B cell (primary cell): ENCODE measurements at regions not wholly inside any gene's neighbourhood (a gene's known extent, or its start where the extent isn't known, plus 50 kb on each side); places are given as distances from the start of the nearest gene placed in this dataset.

ENCODE experiments used
- ATAC-seq: fragments of 200-7000 bp; cut with Tn5 transposase; one replicate; pipeline ENCODE4 v1.10.0; 2021; ENCODE audit warnings: low read depth, mild to moderate bottlenecking, moderate number of reproducible peaks, moderate library complexity
- CTCF ChIA-PET: fragments of 350-600 bp; sonication (Branson Sonifier 250); formaldehyde crosslinking; loops from one replicate; lab custom pipeline; 2021; ENCODE audit warnings: antibody characterized with exemption, inconsistent platforms; lab: Charles Lee
- POLR2A ChIA-PET: fragments of 350-600 bp; sonication (Branson Sonifier 250); formaldehyde crosslinking; loops from one replicate; lab custom pipeline; 2021; ENCODE audit warnings: antibody characterized with exemption; lab: Charles Lee
- DNase-seq: peaks from one replicate; pipeline ENCODE4 v3.0.0; 2013
- H2AFZ ChIP-seq: 2 replicates; pipeline ENCODE4 v1.6.1; 2012; ENCODE audit warnings: mild to moderate bottlenecking, low read depth, low read length; ENCODE audit not compliant: insufficient read depth, poor library complexity, severe bottlenecking
- H3K27ac ChIP-seq, 2 donors: 1 replicate in 1 of 2; 2 replicates in 1 of 2; pipeline ENCODE4 v1.5.1; 2012 to 2013; ENCODE audit warnings: low read length in 2 of 2, mild to moderate bottlenecking in 2 of 2, moderate library complexity in 1 of 2
- H3K27me3 ChIP-seq, 4 experiments: fragments of 200-600 bp in 1 of 4; sonication (generic) in 1 of 4; replicated peaks in 1 of 4; 1 replicate in 2 of 4; 2 replicates in 2 of 4; pipeline versions ENCODE4 v1.6.1 to v1.7.0; 2013 to 2016; ENCODE audit warnings: low read length in 3 of 4, mild to moderate bottlenecking in 2 of 4, mixed read lengths in 1 of 4, moderate library complexity in 1 of 4; ENCODE audit not compliant: insufficient read depth in 4 of 4, control insufficient read depth in 3 of 4; ENCODE audit errors: control extremely low read depth in 1 of 4
- H3K36me3 ChIP-seq, 2 experiments: replicated peaks in 1 of 2; 1 replicate in 1 of 2; 2 replicates in 1 of 2; pipeline versions ENCODE4 v1.6.1 to v1.7.1; 2013; ENCODE audit warnings: low read length in 1 of 2; ENCODE audit not compliant: insufficient read depth in 2 of 2, control insufficient read depth in 1 of 2; ENCODE audit errors: control extremely low read depth in 1 of 2, extremely low read depth in 1 of 2
- H3K4me1 ChIP-seq, 2 donors: fragments of 200-600 bp in 1 of 2; sonication (generic) in 1 of 2; 1 replicate in 1 of 2; 2 replicates in 1 of 2; pipeline versions ENCODE4 v1.5.1 to v1.6.1; 2013 to 2017; ENCODE audit warnings: low read length in 2 of 2; ENCODE audit not compliant: control insufficient read depth in 2 of 2, insufficient read depth in 2 of 2
- H3K4me2 ChIP-seq: replicated peaks from 2 replicates; pipeline ENCODE3; 2012; ENCODE audit warnings: mild to moderate bottlenecking, low read depth, low read length; ENCODE audit not compliant: poor library complexity, severe bottlenecking
- H3K4me3 ChIP-seq, 5 experiments: fragments of 200-600 bp in 1 of 5; sonication (generic) in 1 of 5; 1 replicate in 3 of 5; 2 replicates in 2 of 5; pipeline versions ENCODE4 v1.5.1 to v1.7.0; 2011 to 2016; ENCODE audit warnings: low read length in 4 of 5, mild to moderate bottlenecking in 4 of 5, low read depth in 2 of 5, control low read depth in 1 of 5, moderate library complexity in 1 of 5; ENCODE audit not compliant: insufficient read depth in 1 of 5; ENCODE audit errors: control extremely low read depth in 1 of 5, extremely low read depth in 1 of 5
- H3K79me2 ChIP-seq: fragments of 200-600 bp; sonication (generic); one replicate; pipeline ENCODE4 v1.6.0; 2016; ENCODE audit warnings: low read length; ENCODE audit not compliant: control insufficient read depth, insufficient read depth
- H3K9ac ChIP-seq: fragments of 200-600 bp; sonication (generic); 2 replicates; pipeline ENCODE4 v1.6.1; 2017; ENCODE audit warnings: mild to moderate bottlenecking, low read length, moderate library complexity
- H3K9me3 ChIP-seq, 3 donors: one replicate each; pipeline versions ENCODE4 v1.6.1 to v1.7.1; 2013; ENCODE audit warnings: low read length in 2 of 3; ENCODE audit not compliant: control insufficient read depth in 2 of 3, insufficient read depth in 1 of 3; ENCODE audit errors: control extremely low read depth in 1 of 3
- H4K20me1 ChIP-seq: 2 replicates; pipeline ENCODE4 v1.6.0; 2012; ENCODE audit warnings: mild to moderate bottlenecking, low read length; ENCODE audit not compliant: insufficient read depth, control insufficient read depth, poor library complexity, severe bottlenecking
- H3K27ac Mint-ChIP-seq: one replicate; pipeline ENCODE4 v1.8.0; 2021; ENCODE audit warnings: mixed read lengths
- H3K27me3 Mint-ChIP-seq: one replicate; pipeline ENCODE4 v1.8.0; 2021; ENCODE audit warnings: mixed read lengths
- H3K4me1 Mint-ChIP-seq: one replicate; pipeline ENCODE4 v1.8.0; 2021; ENCODE audit warnings: mixed read lengths
- H3K4me3 Mint-ChIP-seq: one replicate; pipeline ENCODE4 v1.8.0; 2021; ENCODE audit warnings: mixed read lengths
- H3K9me3 Mint-ChIP-seq: one replicate; pipeline ENCODE4 v1.8.0; 2022; ENCODE audit warnings: mixed read lengths; ENCODE audit not compliant: insufficient read depth
- EZH2 ChIP-seq: IDR thresholded peaks from 2 replicates; pipeline ENCODE4 v1.6.1; 2012; ENCODE audit warnings: borderline replicate concordance, low read depth, mild to moderate bottlenecking, moderate library complexity, low read length; ENCODE audit not compliant: insufficient read depth, poor library complexity, severe bottlenecking
- WGBS: methylation state at CpG from one replicate; pipeline ENCODE4 v1.1.5; 2013; ENCODE audit warnings: missing lambda C conversion rate; ENCODE audit not compliant: insufficient coverage; 5-methylcytosine and 5-hydroxymethylcytosine counted together
- intact Hi-C: fragments of 100-400 bp; cut with micrococcal nuclease; formaldehyde crosslinking; loops from one replicate; pipeline ENCODE4 v1.10.0; 2022
- TF ChIP-seq, protein P1 (sequence below): fragments of 200-600 bp; IDR thresholded peaks from one replicate; pipeline ENCODE4 v1.8.0; 2022; ENCODE audit warnings: antibody characterized with exemption, mild to moderate bottlenecking

DNA sequence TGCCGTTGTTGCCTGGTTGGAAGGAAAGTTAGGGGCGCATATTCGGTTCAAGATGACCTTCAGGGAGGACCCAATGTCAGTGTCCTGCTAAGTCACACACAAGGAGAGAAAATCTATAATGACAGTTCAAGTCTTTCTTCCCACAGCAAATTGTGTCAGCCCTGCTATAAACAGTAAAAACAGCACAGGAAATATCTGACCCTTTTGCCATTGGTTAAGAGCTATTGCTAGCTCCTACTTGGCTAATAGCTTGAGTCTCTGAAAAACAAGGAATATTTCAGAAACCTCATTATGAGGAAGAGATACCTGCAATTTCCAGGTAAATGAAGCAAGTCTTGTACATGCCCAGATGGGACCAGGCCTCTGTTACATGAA lies 175.6 kb downstream of the SKIDA1 start:
- TF ChIP-seq, protein P1, sequence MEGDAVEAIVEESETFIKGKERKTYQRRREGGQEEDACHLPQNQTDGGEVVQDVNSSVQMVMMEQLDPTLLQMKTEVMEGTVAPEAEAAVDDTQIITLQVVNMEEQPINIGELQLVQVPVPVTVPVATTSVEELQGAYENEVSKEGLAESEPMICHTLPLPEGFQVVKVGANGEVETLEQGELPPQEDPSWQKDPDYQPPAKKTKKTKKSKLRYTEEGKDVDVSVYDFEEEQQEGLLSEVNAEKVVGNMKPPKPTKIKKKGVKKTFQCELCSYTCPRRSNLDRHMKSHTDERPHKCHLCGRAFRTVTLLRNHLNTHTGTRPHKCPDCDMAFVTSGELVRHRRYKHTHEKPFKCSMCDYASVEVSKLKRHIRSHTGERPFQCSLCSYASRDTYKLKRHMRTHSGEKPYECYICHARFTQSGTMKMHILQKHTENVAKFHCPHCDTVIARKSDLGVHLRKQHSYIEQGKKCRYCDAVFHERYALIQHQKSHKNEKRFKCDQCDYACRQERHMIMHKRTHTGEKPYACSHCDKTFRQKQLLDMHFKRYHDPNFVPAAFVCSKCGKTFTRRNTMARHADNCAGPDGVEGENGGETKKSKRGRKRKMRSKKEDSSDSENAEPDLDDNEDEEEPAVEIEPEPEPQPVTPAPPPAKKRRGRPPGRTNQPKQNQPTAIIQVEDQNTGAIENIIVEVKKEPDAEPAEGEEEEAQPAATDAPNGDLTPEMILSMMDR = no peak
- TF ChIP-seq EZH2 = no peak
- no peaks in the 10 kb centered on the region for H3K27me3 ChIP-seq
- no peak overlapping the region for H3K27ac Mint-ChIP-seq

DNA sequence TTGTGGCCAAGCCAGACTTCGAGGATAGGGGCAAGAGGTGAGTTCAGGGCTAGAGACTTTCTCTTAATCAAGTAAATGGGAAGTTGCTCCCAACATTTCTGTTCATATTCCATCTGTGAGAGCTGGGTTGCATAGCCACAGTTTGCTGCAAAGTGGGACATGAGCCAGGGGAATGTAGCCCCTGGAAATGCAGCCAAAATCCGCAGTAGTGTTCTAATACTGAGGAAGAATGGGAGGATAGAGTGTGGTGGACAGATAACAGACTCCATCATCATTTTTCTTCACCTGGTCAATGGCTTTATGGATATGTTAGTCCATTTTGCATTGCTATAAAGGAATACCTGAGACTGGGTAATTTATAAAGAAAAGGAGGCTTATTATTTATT lies 177.7 kb downstream of the SKIDA1 start:
- H3K27ac Mint-ChIP-seq = no peak overlapping the region

More for the DNA sequence above, 175.6 kb downstream of the SKIDA1 start:
- ATAC-seq = no peak
- H3K36me3 ChIP-seq = no peaks in the 10 kb centered on the region
- no peak overlapping the region for H3K4me2 ChIP-seq
- no peaks in the 10 kb centered on the region for H3K79me2 ChIP-seq
- ChIA-PET CTCF (no interaction called here), POLR2A (no interaction called here)
- no peaks in the 10 kb centered on the region for H3K4me1 Mint-ChIP-seq
- H3K9me3 Mint-ChIP-seq = no peaks in the 10 kb centered on the region
- no peak overlapping the region for H2AFZ ChIP-seq
- no peak overlapping the region for H3K27ac ChIP-seq
- H3K9me3 ChIP-seq = peaks cover 0 to 19% (median 0%) of the 10 kb centered on the region in 3 donors
- H3K27me3 Mint-ChIP-seq = peaks cover 3% of the 10 kb centered on the region
- DNase-seq = no peak
- no peak overlapping the region for H3K4me3 Mint-ChIP-seq
- H4K20me1 ChIP-seq = no peaks in the 10 kb centered on the region
- intact Hi-C loops = no loop called here
- H3K4me3 ChIP-seq = no peak overlapping the region
- no peaks in the 10 kb centered on the region for H3K4me1 ChIP-seq
- 87% methylated on average over 3 of the region's 3 CpGs for WGBS
- H3K9ac ChIP-seq = no peak overlapping the region

More for the DNA sequence above, 177.7 kb downstream of the SKIDA1 start:
- H3K9me3 Mint-ChIP-seq = no peaks in the 10 kb centered on the region
- POLR2A ChIA-PET = interaction anchor here (0.6 kb wide), 1 partner anchor 614 kb away, joined by 8 read pairs; no protein-coding TSS in a partner anchor
- CTCF ChIA-PET = no interaction called here
- ATAC-seq (no peak), DNase-seq (no peak)
- no peak overlapping the region for H2AFZ ChIP-seq
- no peaks in the 10 kb centered on the region for H3K36me3 ChIP-seq
- intact Hi-C loops = no loop called here
- no CpG with 5 or more reads among the region's 2 CpGs for WGBS
- H3K4me3 ChIP-seq = no peak overlapping the region
- no peaks in the 10 kb centered on the region for H3K4me1 ChIP-seq
- no peak overlapping the region for H3K9ac ChIP-seq
- no peaks in the 10 kb centered on the region for H3K79me2 ChIP-seq
- peaks cover 3% of the 10 kb centered on the region for H3K27me3 Mint-ChIP-seq
- H3K4me2 ChIP-seq = no peak overlapping the region
- H3K4me3 Mint-ChIP-seq = no peak overlapping the region
- no peaks in the 10 kb centered on the region for H3K4me1 Mint-ChIP-seq
- no peak overlapping the region for H3K27ac ChIP-seq
- no peaks in the 10 kb centered on the region for H3K27me3 ChIP-seq
- no peaks in the 10 kb centered on the region for H4K20me1 ChIP-seq
- H3K9me3 ChIP-seq = peaks cover 0 to 19% (median 0%) of the 10 kb centered on the region in 3 donors
- TF ChIP-seq, protein P1 = no peak
- TF ChIP-seq EZH2 = no peak
